CD4-positive, alpha-beta memory T cell (primary cell): ENCODE measurements at regions not wholly inside any gene's neighbourhood (a gene's known extent, or its start where the extent isn't known, plus 50 kb on each side); places are given as distances from the start of the nearest gene placed in this dataset.
A peak's percentile ranks its signal among the peaks of the same experiment; 100 is the strongest.
"Not testable (repeated sequence)": the region's sequence is repeated elsewhere in the genome, so short reads cannot be mapped to it uniquely, and the experiment has no call there.

Source experiments
- CTCF ChIA-PET: fragments of 350-600 bp; sonication (Branson Sonifier 250); formaldehyde crosslinking; loops from one replicate; lab custom pipeline; 2021; ENCODE audit warnings: inconsistent platforms; ENCODE audit not compliant: partially characterized antibody; lab: Charles Lee
- POLR2A ChIA-PET: fragments of 350-600 bp; sonication (Branson Sonifier 250); formaldehyde crosslinking; loops from one replicate; lab custom pipeline; 2021; ENCODE audit not compliant: partially characterized antibody; lab: Charles Lee
- DNase-seq, 5 donors: peaks; one replicate each; pipeline versions ENCODE4 v3.0.0 to v3.0.0-alpha.2; 2020 to 2022; ENCODE audit warnings: mixed read lengths in 1 of 5
- H3K27ac ChIP-seq: one replicate; pipeline ENCODE4 v1.7.0; 2013; ENCODE audit warnings: low read depth, low read length
- H3K27me3 ChIP-seq: 2 replicates; pipeline ENCODE4 v1.7.0; 2013; ENCODE audit warnings: mild to moderate bottlenecking, low read length, moderate library complexity; ENCODE audit not compliant: insufficient read depth
- H3K36me3 ChIP-seq: 2 replicates; pipeline ENCODE4 v1.7.0; 2013; ENCODE audit warnings: mild to moderate bottlenecking, low read length, moderate library complexity; ENCODE audit not compliant: insufficient read depth
- H3K4me1 ChIP-seq: 2 replicates; pipeline ENCODE4 v1.7.0; 2013; ENCODE audit warnings: mild to moderate bottlenecking, low read length, moderate library complexity; ENCODE audit not compliant: insufficient read depth
- H3K4me3 ChIP-seq, 2 donors: one replicate each; pipeline ENCODE4 v1.7.0; 2013; ENCODE audit warnings: low read length in 2 of 2, mild to moderate bottlenecking in 1 of 2
- H3K9me3 ChIP-seq, 2 donors: one replicate each; pipeline ENCODE4 v1.7.0; 2013; ENCODE audit warnings: low read length in 2 of 2, control low read depth in 1 of 2; ENCODE audit not compliant: control insufficient read depth in 1 of 2
- H3K27ac Mint-ChIP-seq, 7 donors: one replicate each; pipeline ENCODE4 v1.8.0; 2020 to 2021; ENCODE audit warnings: mixed read lengths in 7 of 7, mild to moderate bottlenecking in 6 of 7, inconsistent platforms in 3 of 7, moderate library complexity in 3 of 7
- H3K27me3 Mint-ChIP-seq, 2 donors: one replicate each; pipeline ENCODE4 v1.8.0; 2020 to 2021; ENCODE audit warnings: mixed read lengths in 2 of 2
- H3K36me3 Mint-ChIP-seq, 2 donors: one replicate each; pipeline ENCODE4 v1.8.0; 2020 to 2021; ENCODE audit warnings: mixed read lengths in 2 of 2, inconsistent platforms in 1 of 2, mild to moderate bottlenecking in 1 of 2
- H3K4me1 Mint-ChIP-seq, 4 donors: one replicate each; pipeline ENCODE4 v1.8.0; 2020 to 2021; ENCODE audit warnings: mixed read lengths in 4 of 4, mild to moderate bottlenecking in 1 of 4
- H3K4me3 Mint-ChIP-seq, 8 donors: one replicate each; pipeline ENCODE4 v1.8.0; 2020 to 2021; ENCODE audit warnings: mixed read lengths in 8 of 8, mild to moderate bottlenecking in 7 of 8, moderate library complexity in 6 of 8, inconsistent platforms in 3 of 8
- H3K9me3 Mint-ChIP-seq, 8 donors: one replicate each; pipeline ENCODE4 v1.8.0; 2020 to 2021; ENCODE audit warnings: mixed read lengths in 8 of 8, mild to moderate bottlenecking in 5 of 8, inconsistent platforms in 3 of 8, moderate library complexity in 1 of 8
- intact Hi-C: fragments of 100-400 bp; cut with micrococcal nuclease; formaldehyde crosslinking; loops from one replicate; pipeline ENCODE4 v1.15.1; 2023

GRCh38 chr9:107585465-107585864 is 95.9 kb upstream of the KLF4 start:
- Histone ChIP-seq H3K27me3 (no peaks in the 10 kb centered on the region), H3K27ac (no peak overlapping the region), H3K4me3 (no peak overlapping the region), H3K4me1 (no peaks in the 10 kb centered on the region), H3K9me3 (no peaks in the 10 kb centered on the region), H3K36me3 (no peaks in the 10 kb centered on the region)
- ChIA-PET CTCF (no interaction called here), POLR2A (no interaction called here)
- H3K4me3 Mint-ChIP-seq: no peak overlapping the region
- no peaks in the 10 kb centered on the region for H3K4me1 Mint-ChIP-seq
- intact Hi-C loops: no loop called here
- H3K36me3 Mint-ChIP-seq: no peaks in the 10 kb centered on the region
- H3K27me3 Mint-ChIP-seq: peaks cover 0 to 7% of the 10 kb centered on the region in 2 donors
- DNase-seq: no peak
- H3K27ac Mint-ChIP-seq: no peak overlapping the region
- H3K9me3 Mint-ChIP-seq: peaks cover 0 to 3% (median 0%) of the 10 kb centered on the region in 8 donors

GRCh38 chr9:107584944-107585343 is 95.4 kb upstream of the KLF4 start:
- CTCF ChIA-PET: no interaction called here
- no peak for DNase-seq
- no peak overlapping the region for H3K27ac ChIP-seq
- Mint-ChIP-seq H3K27me3 (peaks cover 0 to 6% of the 10 kb centered on the region in 2 donors), H3K4me3 (no peak overlapping the region), H3K9me3 (peaks cover 0 to 3% (median 0%) of the 10 kb centered on the region in 8 donors), H3K36me3 (no peaks in the 10 kb centered on the region), H3K27ac (no peak overlapping the region), H3K4me1 (no peaks in the 10 kb centered on the region)
- POLR2A ChIA-PET: no interaction called here
- H3K36me3 ChIP-seq: no peaks in the 10 kb centered on the region
- H3K4me3 ChIP-seq: no peak overlapping the region
- H3K9me3 ChIP-seq: no peaks in the 10 kb centered on the region
- H3K27me3 ChIP-seq: no peaks in the 10 kb centered on the region
- H3K4me1 ChIP-seq: no peaks in the 10 kb centered on the region
- intact Hi-C loops: no loop called here

GRCh38 chr9:107584186-107584585 is 94.6 kb upstream of the KLF4 start:
- H3K27ac Mint-ChIP-seq: no peak overlapping the region
- Histone ChIP-seq H3K9me3 (no peaks in the 10 kb centered on the region), H3K4me1 (no peaks in the 10 kb centered on the region), H3K27me3 (no peaks in the 10 kb centered on the region), H3K4me3 (no peak overlapping the region), H3K27ac (no peak overlapping the region), H3K36me3 (no peaks in the 10 kb centered on the region)
- intact Hi-C loops: no loop called here
- H3K27me3 Mint-ChIP-seq: peaks cover 0 to 6% of the 10 kb centered on the region in 2 donors
- no peak for DNase-seq
- peaks cover 0 to 3% (median 0%) of the 10 kb centered on the region in 8 donors for H3K9me3 Mint-ChIP-seq
- POLR2A ChIA-PET: no interaction called here
- no peak overlapping the region for H3K4me3 Mint-ChIP-seq
- CTCF ChIA-PET: no interaction called here
- H3K4me1 Mint-ChIP-seq: no peaks in the 10 kb centered on the region
- H3K36me3 Mint-ChIP-seq: no peaks in the 10 kb centered on the region

GRCh38 chr9:107577140-107577776 is 87.7 kb upstream of the KLF4 start:
- intact Hi-C loops: no loop called here
- no peaks in the 10 kb centered on the region for H3K4me1 ChIP-seq
- CTCF ChIA-PET: no interaction called here
- H3K36me3 Mint-ChIP-seq: no peaks in the 10 kb centered on the region
- DNase-seq: no peak
- H3K27me3 Mint-ChIP-seq: no peaks in the 10 kb centered on the region
- H3K27me3 ChIP-seq: no peaks in the 10 kb centered on the region
- no peak overlapping the region for H3K27ac ChIP-seq
- H3K27ac Mint-ChIP-seq: peak overlapping the region in 1 of 7 donors; percentile 10
- H3K9me3 Mint-ChIP-seq: peaks cover 0 to 3% (median 0%) of the 10 kb centered on the region in 8 donors
- no peak overlapping the region for H3K4me3 ChIP-seq
- no peaks in the 10 kb centered on the region for H3K9me3 ChIP-seq
- POLR2A ChIA-PET: no interaction called here
- H3K36me3 ChIP-seq: no peaks in the 10 kb centered on the region
- no peaks in the 10 kb centered on the region for H3K4me1 Mint-ChIP-seq
- no peak overlapping the region for H3K4me3 Mint-ChIP-seq

GRCh38 chr9:107571148-107571547 is 81.6 kb upstream of the KLF4 start:
- H3K27me3 Mint-ChIP-seq: no peaks in the 10 kb centered on the region
- no peak overlapping the region for H3K4me3 Mint-ChIP-seq
- H3K9me3 ChIP-seq: no peaks in the 10 kb centered on the region
- H3K27ac Mint-ChIP-seq: no peak overlapping the region
- POLR2A ChIA-PET: no interaction called here
- DNase-seq: no peak
- no peak overlapping the region for H3K27ac ChIP-seq
- no peaks in the 10 kb centered on the region for H3K27me3 ChIP-seq
- peaks cover 0 to 3% (median 0%) of the 10 kb centered on the region in 8 donors for H3K9me3 Mint-ChIP-seq
- H3K36me3 Mint-ChIP-seq: no peaks in the 10 kb centered on the region
- no peaks in the 10 kb centered on the region for H3K36me3 ChIP-seq
- H3K4me1 Mint-ChIP-seq: no peaks in the 10 kb centered on the region
- intact Hi-C loops: no loop called here
- CTCF ChIA-PET: no interaction called here
- no peaks in the 10 kb centered on the region for H3K4me1 ChIP-seq
- no peak overlapping the region for H3K4me3 ChIP-seq

GRCh38 chr9:107569174-107569573 is 79.6 kb upstream of the KLF4 start:
- no peak for DNase-seq
- H3K27me3 Mint-ChIP-seq: no peaks in the 10 kb centered on the region
- no peak overlapping the region for H3K27ac Mint-ChIP-seq
- no peaks in the 10 kb centered on the region for H3K4me1 ChIP-seq
- H3K27me3 ChIP-seq: no peaks in the 10 kb centered on the region
- ChIA-PET CTCF (no interaction called here), POLR2A (interaction anchor here (0.6 kb wide), 1 partner anchor 24 kb away, joined by 5 read pairs; no protein-coding TSS in a partner anchor)
- H3K4me3 Mint-ChIP-seq: no peak overlapping the region
- H3K9me3 Mint-ChIP-seq: peaks cover 0 to 5% (median under 1%) of the 10 kb centered on the region in 8 donors
- H3K36me3 ChIP-seq: no peaks in the 10 kb centered on the region
- no peak overlapping the region for H3K4me3 ChIP-seq
- no peaks in the 10 kb centered on the region for H3K4me1 Mint-ChIP-seq
- H3K9me3 ChIP-seq: no peaks in the 10 kb centered on the region
- H3K27ac ChIP-seq: no peak overlapping the region
- intact Hi-C loops: no loop called here
- no peaks in the 10 kb centered on the region for H3K36me3 Mint-ChIP-seq

GRCh38 chr9:107568406-107568805 is 78.8 kb upstream of the KLF4 start:
- H3K27ac ChIP-seq, H3K4me1 Mint-ChIP-seq, intact Hi-C loops, DNase-seq, H3K36me3 Mint-ChIP-seq, H3K9me3 ChIP-seq, H3K36me3 ChIP-seq, H3K27me3 ChIP-seq, POLR2A ChIA-PET, H3K4me3 Mint-ChIP-seq, H3K4me1 ChIP-seq, H3K27me3 Mint-ChIP-seq, CTCF ChIA-PET, H3K27ac Mint-ChIP-seq, H3K4me3 ChIP-seq, H3K9me3 Mint-ChIP-seq: not testable (repeated sequence)
